GM12872 (cell line): ENCODE measurements at regions not wholly inside any gene's neighbourhood (a gene's known extent, or its start where the extent isn't known, plus 50 kb on each side); places are given as distances from the start of the nearest gene placed in this dataset.

Experiments
- TF ChIP-seq, protein P1 (sequence below): IDR thresholded peaks from 3 replicates; pipeline ENCODE4 v1.5.1; 2011; ENCODE audit warnings: low read depth, mild to moderate bottlenecking, low read length, moderate library complexity; ENCODE audit not compliant: insufficient read depth

GRCh38 chr16:54577651-54578128 is 291.1 kb upstream of the IRX3 start:
- TF ChIP-seq, protein P1, sequence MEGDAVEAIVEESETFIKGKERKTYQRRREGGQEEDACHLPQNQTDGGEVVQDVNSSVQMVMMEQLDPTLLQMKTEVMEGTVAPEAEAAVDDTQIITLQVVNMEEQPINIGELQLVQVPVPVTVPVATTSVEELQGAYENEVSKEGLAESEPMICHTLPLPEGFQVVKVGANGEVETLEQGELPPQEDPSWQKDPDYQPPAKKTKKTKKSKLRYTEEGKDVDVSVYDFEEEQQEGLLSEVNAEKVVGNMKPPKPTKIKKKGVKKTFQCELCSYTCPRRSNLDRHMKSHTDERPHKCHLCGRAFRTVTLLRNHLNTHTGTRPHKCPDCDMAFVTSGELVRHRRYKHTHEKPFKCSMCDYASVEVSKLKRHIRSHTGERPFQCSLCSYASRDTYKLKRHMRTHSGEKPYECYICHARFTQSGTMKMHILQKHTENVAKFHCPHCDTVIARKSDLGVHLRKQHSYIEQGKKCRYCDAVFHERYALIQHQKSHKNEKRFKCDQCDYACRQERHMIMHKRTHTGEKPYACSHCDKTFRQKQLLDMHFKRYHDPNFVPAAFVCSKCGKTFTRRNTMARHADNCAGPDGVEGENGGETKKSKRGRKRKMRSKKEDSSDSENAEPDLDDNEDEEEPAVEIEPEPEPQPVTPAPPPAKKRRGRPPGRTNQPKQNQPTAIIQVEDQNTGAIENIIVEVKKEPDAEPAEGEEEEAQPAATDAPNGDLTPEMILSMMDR: no peak

DNA sequence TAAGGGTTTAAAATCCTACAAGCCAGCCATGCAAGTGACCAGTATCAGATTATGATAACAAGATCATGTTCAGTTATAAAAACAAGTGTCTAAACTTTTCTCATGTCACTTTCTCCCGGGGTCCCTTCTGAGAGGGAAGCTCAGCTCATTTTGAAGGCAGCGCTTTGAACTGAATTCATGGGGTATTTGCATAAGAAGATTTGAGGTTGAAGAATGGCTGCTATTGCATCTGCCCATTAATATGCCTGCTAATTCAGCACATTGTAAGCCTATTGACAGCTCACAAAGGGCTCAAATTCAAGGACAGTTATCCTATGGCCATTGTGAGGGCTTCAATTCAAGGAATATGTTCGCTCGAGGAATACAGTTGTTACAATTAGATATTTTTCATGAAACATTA is 290.2 kb upstream of the IRX3 start:
- TF ChIP-seq, protein P1: no peak

GRCh38 chr16:54568906-54569807 is 282.6 kb upstream of the IRX3 start:
- TF ChIP-seq, protein P1: no peak

DNA sequence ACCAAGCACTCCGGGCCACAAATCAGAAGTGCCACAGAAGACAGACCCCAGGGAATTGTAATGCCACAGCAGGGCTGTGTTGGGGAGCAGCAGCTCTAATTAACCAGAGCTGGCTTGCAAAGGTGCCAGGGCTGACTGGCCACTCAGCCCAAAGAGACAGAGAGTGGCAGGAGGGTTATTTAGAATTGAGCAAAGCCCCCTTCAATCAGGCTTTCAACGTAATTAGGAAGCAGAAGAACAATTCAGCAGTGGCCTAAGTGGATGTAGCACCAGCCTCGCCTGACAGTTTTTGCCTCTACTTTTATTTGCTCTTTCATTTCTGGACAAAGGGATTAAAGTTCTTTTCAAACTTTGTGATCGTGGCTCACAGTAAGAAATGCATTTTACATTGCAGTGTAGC is 278.3 kb upstream of the IRX3 start:
- TF ChIP-seq, protein P1: no peak

GRCh38 chr16:54554581-54554980 is 268.0 kb upstream of the IRX3 start:
- TF ChIP-seq, protein P1: no peak

GRCh38 chr16:54548281-54548680 is 261.7 kb upstream of the IRX3 start:
- TF ChIP-seq, protein P1: no peak

DNA sequence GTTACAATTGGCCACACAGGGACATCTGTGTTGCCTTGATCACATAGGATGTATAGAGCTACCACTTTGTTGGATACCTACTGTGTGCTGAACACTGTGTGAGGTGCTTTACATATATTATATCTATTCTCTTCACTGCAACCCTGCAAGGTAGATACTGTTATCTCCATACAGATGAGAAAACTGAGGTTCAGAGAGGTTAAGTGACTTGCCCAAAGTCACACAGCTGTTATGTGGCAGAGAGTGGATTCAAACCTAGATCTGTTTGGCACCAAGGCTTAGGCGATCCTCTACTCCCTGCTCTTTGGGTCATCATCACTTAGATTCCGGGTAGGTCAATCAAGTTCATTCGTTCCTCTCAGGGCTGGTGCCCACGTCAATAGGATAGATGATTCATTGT is 260.5 kb upstream of the IRX3 start:
- TF ChIP-seq, protein P1: no peak
